Trophoblast cell (in vitro differentiated cells and primary cell): ENCODE measurements at regions not wholly inside any gene's neighbourhood (a gene's known extent, or its start where the extent isn't known, plus 50 kb on each side); places are given as distances from the start of the nearest gene placed in this dataset.

Source experiments
- DNase-seq, 2 donors: peaks; one replicate each; pipeline ENCODE4 v3.0.0-alpha.2; 2016
- H2AFZ ChIP-seq: 2 replicates; pipeline ENCODE4 v1.6.1; 2013; ENCODE audit warnings: low read length, moderate library complexity, mild to moderate bottlenecking; ENCODE audit not compliant: insufficient read depth, poor library complexity
- H2AK5ac ChIP-seq: 2 replicates; pipeline ENCODE4 v1.6.1; 2013; ENCODE audit warnings: mild to moderate bottlenecking, low read length
- H2BK120ac ChIP-seq: 2 replicates; pipeline ENCODE4 v1.6.1; 2013; ENCODE audit warnings: low read length, mild to moderate bottlenecking, moderate library complexity; ENCODE audit not compliant: insufficient read depth, poor library complexity
- H2BK12ac ChIP-seq: 2 replicates; pipeline ENCODE4 v1.6.1; 2013; ENCODE audit warnings: mild to moderate bottlenecking, low read length, moderate library complexity
- H2BK5ac ChIP-seq: 2 replicates; pipeline ENCODE4 v1.6.1; 2013; ENCODE audit warnings: low read length, low read depth, moderate library complexity, mild to moderate bottlenecking; ENCODE audit not compliant: poor library complexity
- H3K14ac ChIP-seq: 2 replicates; pipeline ENCODE4 v1.6.1; 2013; ENCODE audit warnings: mild to moderate bottlenecking, low read length
- H3K18ac ChIP-seq: 2 replicates; pipeline ENCODE4 v1.6.1; 2013; ENCODE audit warnings: mild to moderate bottlenecking, low read length
- H3K23ac ChIP-seq: 2 replicates; pipeline ENCODE4 v1.6.1; 2013; ENCODE audit warnings: low read length
- H3K27ac ChIP-seq: 2 replicates; pipeline ENCODE4 v1.5.1; 2013; ENCODE audit warnings: low read depth, mild to moderate bottlenecking, inconsistent platforms, low read length, moderate library complexity
- H3K27me3 ChIP-seq: 2 replicates; pipeline ENCODE4 v1.6.1; 2013; ENCODE audit warnings: inconsistent platforms, mild to moderate bottlenecking, low read length, moderate library complexity; ENCODE audit not compliant: insufficient read depth
- H3K36me3 ChIP-seq, 2 experiments: 1 replicate in 1 of 2; 2 replicates in 1 of 2; pipeline ENCODE4 v1.6.1; 2013; ENCODE audit warnings: low read length in 2 of 2, mild to moderate bottlenecking in 2 of 2, moderate library complexity in 1 of 2; ENCODE audit not compliant: insufficient read depth in 2 of 2, control insufficient read depth in 1 of 2
- H3K4ac ChIP-seq: 2 replicates; pipeline ENCODE4 v1.6.1; 2013; ENCODE audit warnings: low read depth, mild to moderate bottlenecking, low read length, moderate library complexity
- H3K4me1 ChIP-seq, 2 experiments: 1 replicate in 1 of 2; 2 replicates in 1 of 2; pipeline ENCODE4 v1.6.1; 2013; ENCODE audit warnings: low read length in 2 of 2, mild to moderate bottlenecking in 2 of 2, moderate library complexity in 1 of 2; ENCODE audit not compliant: insufficient read depth in 2 of 2, control insufficient read depth in 1 of 2
- H3K4me2 ChIP-seq: 2 replicates; pipeline ENCODE4 v1.6.1; 2013; ENCODE audit warnings: inconsistent platforms, mild to moderate bottlenecking, low read length, moderate library complexity
- H3K4me3 ChIP-seq: 2 replicates; pipeline ENCODE4 v1.5.1; 2013; ENCODE audit warnings: mild to moderate bottlenecking, low read depth, low read length, inconsistent platforms
- H3K79me1 ChIP-seq: one replicate; pipeline ENCODE4 v1.6.1; 2013; ENCODE audit warnings: low read length
- H3K79me2 ChIP-seq: 2 replicates; pipeline ENCODE4 v1.6.1; 2013; ENCODE audit warnings: low read length, mild to moderate bottlenecking; ENCODE audit not compliant: control insufficient read depth, insufficient read depth, poor library complexity
- H3K9ac ChIP-seq: 2 replicates; pipeline ENCODE4 v1.6.1; 2013; ENCODE audit warnings: mild to moderate bottlenecking, low read length
- H3K9me3 ChIP-seq: 2 replicates; pipeline ENCODE4 v1.6.1; 2013; ENCODE audit warnings: low read depth, mild to moderate bottlenecking, control low read depth, inconsistent platforms, low read length; ENCODE audit not compliant: insufficient read depth
- H4K12ac ChIP-seq: 2 replicates; pipeline ENCODE4 v1.6.1; 2013; ENCODE audit warnings: low read depth, mild to moderate bottlenecking, low read length, moderate library complexity
- H4K8ac ChIP-seq: 2 replicates; pipeline ENCODE4 v1.6.1; 2013; ENCODE audit warnings: low read depth, mild to moderate bottlenecking, low read length, moderate library complexity
- H4K91ac ChIP-seq: one replicate; pipeline ENCODE4 v1.6.1; 2013; ENCODE audit warnings: low read depth, mild to moderate bottlenecking, low read length, moderate library complexity
- WGBS: extraction: QIAGEN DNeasy Blood & Tissue Kit; methylation state at CpG from one replicate; pipeline ENCODE4 v1.1.7; 2013; ENCODE audit warnings: missing lambda C conversion rate; ENCODE audit not compliant: insufficient read length, insufficient coverage; ENCODE audit errors: extremely low coverage; 5-methylcytosine and 5-hydroxymethylcytosine counted together

- Histone ChIP-seq H4K91ac (no peak overlapping the region), H3K4ac (no peak overlapping the region), H3K9ac (no peak overlapping the region), H3K23ac (no peak overlapping the region), H3K27ac (peak overlapping the region; percentile 81), H2AK5ac (no peak overlapping the region), H3K36me3 (no peaks in the 10 kb centered on the region), H3K4me2 (no peak overlapping the region), H3K9me3 (no peaks in the 10 kb centered on the region), H3K18ac (no peak overlapping the region), H2BK120ac (no peak overlapping the region), H2BK12ac (no peak overlapping the region), H3K14ac (no peak overlapping the region), H2AFZ (no peak overlapping the region), H3K4me3 (no peak overlapping the region), H4K12ac (no peak overlapping the region), H3K79me2 (no peaks in the 10 kb centered on the region), H4K8ac (no peak overlapping the region), H3K79me1 (peaks cover 4% of the 10 kb centered on the region), H3K4me1 (peaks cover 2 to 5% of the 10 kb centered on the region in 2 experiments), H3K27me3 (no peaks in the 10 kb centered on the region), H2BK5ac (no peak overlapping the region)
- no peak for DNase-seq
These were observed 176.9 kb downstream of the KCNE4 start for GRCh38 chr2:223228871-223229270.

GRCh38 chr2:223230352-223230751 lies 178.4 kb downstream of the KCNE4 start:
- Histone ChIP-seq H3K4me1 (peaks cover 2 to 5% of the 10 kb centered on the region in 2 experiments), H3K9ac (no peak overlapping the region)

DNA sequence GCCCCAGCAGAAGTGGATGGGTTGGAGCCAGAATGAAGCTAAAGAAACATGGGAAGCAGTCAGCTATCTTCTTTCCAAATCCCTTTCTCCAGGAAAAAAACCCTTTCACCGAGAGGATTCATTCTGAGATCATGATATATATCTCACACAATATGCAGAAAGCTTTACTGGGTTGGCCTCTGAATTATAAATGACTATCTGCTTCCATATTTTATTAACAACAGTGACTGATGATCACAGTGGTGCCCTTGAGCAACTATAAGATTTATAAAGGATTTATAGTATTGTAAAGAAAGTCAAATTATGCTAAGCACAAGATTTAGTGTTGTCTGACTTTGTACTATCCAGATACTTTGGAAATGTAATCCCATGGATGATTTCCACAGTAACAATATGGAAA lies 180.3 kb downstream of the KCNE4 start:
- H2BK5ac ChIP-seq: no peak overlapping the region
- no peak overlapping the region for H3K14ac ChIP-seq
- H2BK120ac ChIP-seq: peak overlapping the region; percentile 17
- H4K91ac ChIP-seq: no peak overlapping the region
- no peak overlapping the region for H3K18ac ChIP-seq
- no peak overlapping the region for H2AFZ ChIP-seq
- no peak overlapping the region for H3K4ac ChIP-seq
- H2AK5ac ChIP-seq: no peak overlapping the region
- H3K79me1 ChIP-seq: peaks cover 4% of the 10 kb centered on the region
- no peak overlapping the region for H3K27ac ChIP-seq
- no peak overlapping the region for H3K9ac ChIP-seq
- H2BK12ac ChIP-seq: peak overlapping the region; percentile 87
- no peak overlapping the region for H4K8ac ChIP-seq
- WGBS: no CpG with 5 or more reads among the region's 1 CpG
- H3K4me1 ChIP-seq: peaks cover 2 to 5% of the 10 kb centered on the region in 2 experiments
- no peak overlapping the region for H3K4me2 ChIP-seq
- no peaks in the 10 kb centered on the region for H3K79me2 ChIP-seq
- H3K4me3 ChIP-seq: no peak overlapping the region
- no peak overlapping the region for H3K23ac ChIP-seq
- no peaks in the 10 kb centered on the region for H3K9me3 ChIP-seq
- no peak overlapping the region for H4K12ac ChIP-seq
- no peaks in the 10 kb centered on the region for H3K36me3 ChIP-seq
- DNase-seq: no peak
- H3K27me3 ChIP-seq: no peaks in the 10 kb centered on the region

More at GRCh38 chr2:223230352-223230751, 178.4 kb downstream of the KCNE4 start:
- Histone ChIP-seq H3K27me3 (no peaks in the 10 kb centered on the region), H4K8ac (no peak overlapping the region), H2BK5ac (no peak overlapping the region), H2BK120ac (no peak overlapping the region), H2BK12ac (peak overlapping the region; percentile 44), H3K79me1 (peaks cover 4% of the 10 kb centered on the region), H3K4me3 (no peak overlapping the region), H3K18ac (no peak overlapping the region), H3K9me3 (no peaks in the 10 kb centered on the region), H4K12ac (no peak overlapping the region), H4K91ac (no peak overlapping the region), H3K23ac (no peak overlapping the region), H2AK5ac (no peak overlapping the region), H2AFZ (no peak overlapping the region), H3K4ac (no peak overlapping the region), H3K14ac (no peak overlapping the region), H3K4me2 (no peak overlapping the region), H3K79me2 (no peaks in the 10 kb centered on the region), H3K36me3 (no peaks in the 10 kb centered on the region), H3K27ac (peak overlapping the region; percentile 32)
- WGBS: no CpG with 5 or more reads among the region's 2 CpGs
- peak; percentile 45 to 50 for DNase-seq

DNA sequence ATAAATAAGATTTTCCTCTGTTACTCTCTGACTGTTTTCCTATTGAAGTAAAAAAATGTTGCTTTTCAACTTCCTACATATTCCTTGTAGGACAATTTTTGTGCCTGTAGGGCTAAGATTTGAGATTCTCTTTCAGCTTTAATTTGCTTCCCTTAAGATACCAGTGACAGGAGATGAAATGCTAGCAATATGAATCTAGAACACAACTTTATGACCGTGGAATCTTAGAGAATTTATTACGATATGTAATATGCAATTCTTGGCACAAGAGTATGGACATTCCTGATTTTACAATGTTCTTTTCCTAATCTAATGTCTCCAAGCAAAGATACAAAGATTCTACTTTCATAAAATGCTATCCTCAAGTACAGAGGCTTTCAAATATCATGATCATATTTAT lies 180.9 kb downstream of the KCNE4 start:
- Histone ChIP-seq H3K14ac (no peak overlapping the region), H2BK5ac (no peak overlapping the region), H2BK120ac (no peak overlapping the region), H2AFZ (no peak overlapping the region), H4K91ac (no peak overlapping the region), H3K9ac (no peak overlapping the region), H2BK12ac (no peak overlapping the region), H3K27ac (no peak overlapping the region), H4K12ac (no peak overlapping the region), H3K18ac (no peak overlapping the region), H2AK5ac (no peak overlapping the region), H3K4me3 (no peak overlapping the region), H3K27me3 (no peaks in the 10 kb centered on the region), H3K4ac (no peak overlapping the region), H3K4me2 (no peak overlapping the region), H3K79me2 (no peaks in the 10 kb centered on the region), H3K36me3 (no peaks in the 10 kb centered on the region), H3K23ac (no peak overlapping the region), H3K79me1 (peaks cover 4% of the 10 kb centered on the region), H3K4me1 (peaks cover 2 to 5% of the 10 kb centered on the region in 2 experiments), H4K8ac (no peak overlapping the region), H3K9me3 (no peaks in the 10 kb centered on the region)
- DNase-seq: no peak
- no CpG with 5 or more reads among the region's 2 CpGs for WGBS
